ENCODE measurements at regions not wholly inside any gene's neighbourhood (a gene's known extent, or its start where the extent isn't known, plus 50 kb on each side); places are given as distances from the start of the nearest gene placed in this dataset.
A peak's percentile ranks its signal among the peaks of the same experiment; 100 is the strongest.

GRCh38 chr5:53403758-53404157 lies 76.7 kb upstream of the FST start:
- TF ChIP-seq GATA2 (IDR thresholded peaks at IDR 0.05; ENCODE audit: low read depth, low read length) (no peak), GATA3 (IDR thresholded peaks at IDR 0.05; ENCODE audit: low read depth, low read length) (no peak)

GRCh38 chr5:53405396-53405795 lies 75.0 kb upstream of the FST start:
- TF ChIP-seq GATA2 (IDR thresholded peaks at IDR 0.05; ENCODE audit: low read depth, low read length) (no peak), GATA3 (IDR thresholded peaks at IDR 0.05; ENCODE audit: low read depth, low read length) (no peak)

- TF ChIP-seq GATA3 (IDR thresholded peaks at IDR 0.05; ENCODE audit: low read depth, low read length): no peak
- no peak for TF ChIP-seq GATA2 (IDR thresholded peaks at IDR 0.05; ENCODE audit: low read depth, low read length)
Measured at GRCh38 chr5:53406630-53407316, 73.7 kb upstream of the FST start.

- no peak for TF ChIP-seq GATA3 (IDR thresholded peaks at IDR 0.05; ENCODE audit: low read depth, low read length)
- TF ChIP-seq GATA2 (IDR thresholded peaks at IDR 0.05; ENCODE audit: low read depth, low read length): no peak
Measured at GRCh38 chr5:53407373-53407772, 73.1 kb upstream of the FST start.

- TF ChIP-seq GATA3 (IDR thresholded peaks at IDR 0.05; ENCODE audit: low read depth, low read length) (no peak), GATA2 (IDR thresholded peaks at IDR 0.05; ENCODE audit: low read depth, low read length) (no peak)
Measured at GRCh38 chr5:53411388-53411787, 69.0 kb upstream of the FST start.

GRCh38 chr5:53416144-53416738 lies 64.2 kb upstream of the FST start:
- TF ChIP-seq GATA3 (IDR thresholded peaks at IDR 0.05; ENCODE audit: low read depth, low read length) (no peak), GATA2 (IDR thresholded peaks at IDR 0.05; ENCODE audit: low read depth, low read length) (no peak)

GRCh38 chr5:53418409-53418808 lies 62.0 kb upstream of the FST start:
- TF ChIP-seq GATA2 (IDR thresholded peaks at IDR 0.05; ENCODE audit: low read depth, low read length) (no peak), GATA3 (IDR thresholded peaks at IDR 0.05; ENCODE audit: low read depth, low read length) (no peak)

- TF ChIP-seq GATA3 (IDR thresholded peaks at IDR 0.05; ENCODE audit: low read depth, low read length): no peak
- no peak for TF ChIP-seq GATA2 (IDR thresholded peaks at IDR 0.05; ENCODE audit: low read depth, low read length)
Measured at GRCh38 chr5:53418826-53419658, 61.4 kb upstream of the FST start.

- TF ChIP-seq GATA2 (IDR thresholded peaks at IDR 0.05; ENCODE audit: low read depth, low read length) (no peak), GATA3 (IDR thresholded peaks at IDR 0.05; ENCODE audit: low read depth, low read length) (no peak)
Measured at GRCh38 chr5:53422539-53422938, 57.9 kb upstream of the FST start.

- TF ChIP-seq GATA2 (IDR thresholded peaks at IDR 0.05; ENCODE audit: low read depth, low read length) (no peak), GATA3 (IDR thresholded peaks at IDR 0.05; ENCODE audit: low read depth, low read length) (no peak)
Measured at GRCh38 chr5:53423724-53424123, 56.7 kb upstream of the FST start.

GRCh38 chr5:53424686-53425615 lies 55.5 kb upstream of the FST start:
- no peak for TF ChIP-seq GATA3 (IDR thresholded peaks at IDR 0.05; ENCODE audit: low read depth, low read length)
- TF ChIP-seq GATA2 (IDR thresholded peaks at IDR 0.05; ENCODE audit: low read depth, low read length): peak; percentile 5; the same call in 1 of the 2 replicates

- TF ChIP-seq GATA2 (IDR thresholded peaks at IDR 0.05; ENCODE audit: low read depth, low read length): no peak
- TF ChIP-seq GATA3 (IDR thresholded peaks at IDR 0.05; ENCODE audit: low read depth, low read length): no peak
Measured at GRCh38 chr5:53425687-53426511, 54.5 kb upstream of the FST start.

- no peak for TF ChIP-seq GATA3 (IDR thresholded peaks at IDR 0.05; ENCODE audit: low read depth, low read length)
Measured at GRCh38 chr5:53426512-53426830, 54.0 kb upstream of the FST start.

Data from SH-SY5Y (cell line).